ENCODE measurements at regions not wholly inside any gene's neighbourhood (a gene's known extent, or its start where the extent isn't known, plus 50 kb on each side); places are given as distances from the start of the nearest gene placed in this dataset.

DNA sequence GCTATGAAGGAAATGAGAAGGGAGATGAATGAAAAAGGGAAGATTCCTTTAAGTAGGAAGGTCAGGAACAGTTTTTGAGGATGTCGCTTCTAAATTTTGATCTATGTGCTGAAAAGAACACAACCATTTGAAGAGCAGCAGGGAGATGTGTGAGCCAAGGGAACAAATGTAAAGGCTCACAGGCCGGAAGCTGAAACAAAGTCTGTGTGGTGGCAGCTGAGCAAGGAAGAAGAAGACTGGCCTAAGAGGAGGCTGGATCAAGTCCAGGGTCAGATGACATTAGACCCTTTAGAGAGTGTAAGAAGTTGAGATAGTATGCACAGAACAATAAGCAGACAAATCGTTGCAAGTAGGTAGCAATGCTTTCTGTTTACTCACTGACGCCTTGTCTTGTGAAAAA, 1631.4 kb upstream of the TENM4 start:
- H3K27ac ChIP-seq (ENCODE audit: low read depth in 1 of 2, low read length in 2 of 2) = no peak overlapping the region

DNA sequence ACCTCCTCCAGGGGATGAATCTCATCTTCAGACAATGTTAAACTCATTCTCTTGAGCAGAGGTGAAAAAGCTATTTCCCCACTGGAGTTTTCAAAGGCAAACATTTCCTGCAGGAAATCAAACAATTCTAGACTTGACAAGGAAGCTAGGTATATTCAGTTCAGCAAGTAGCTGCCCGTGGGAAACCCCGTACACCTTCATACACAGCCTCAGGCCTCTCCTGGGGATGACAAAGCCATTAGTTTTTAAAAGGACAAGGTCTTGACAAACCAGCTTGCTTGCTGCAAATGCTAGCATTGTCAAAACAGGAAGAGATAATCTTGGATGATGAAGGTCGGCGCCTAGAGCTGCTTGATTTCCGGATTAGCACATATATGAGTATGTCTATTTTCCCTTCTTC, 1630.8 kb upstream of the TENM4 start:
- DNase-seq (ENCODE audit: low spot score) = no peak
- TF ChIP-seq NR2F2 (IDR thresholded peaks at IDR 0.05) (no peak), YY1 (IDR thresholded peaks at IDR 0.05) (no peak), RAD21 (IDR thresholded peaks at IDR 0.05) (no peak), FOXA2 (IDR thresholded peaks at IDR 0.05) (no peak), FOXA1 (IDR thresholded peaks at IDR 0.05) (no peak), RXRA (IDR thresholded peaks at IDR 0.05) (no peak), TAF1 (conservative IDR thresholded peaks at IDR 0.05) (no peak), JUND (IDR thresholded peaks at IDR 0.05) (no peak)
- TF ChIP-seq, protein P1, sequence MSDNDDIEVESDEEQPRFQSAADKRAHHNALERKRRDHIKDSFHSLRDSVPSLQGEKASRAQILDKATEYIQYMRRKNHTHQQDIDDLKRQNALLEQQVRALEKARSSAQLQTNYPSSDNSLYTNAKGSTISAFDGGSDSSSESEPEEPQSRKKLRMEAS (IDR thresholded peaks at IDR 0.05) = no peak
- TF ChIP-seq, protein P2, sequence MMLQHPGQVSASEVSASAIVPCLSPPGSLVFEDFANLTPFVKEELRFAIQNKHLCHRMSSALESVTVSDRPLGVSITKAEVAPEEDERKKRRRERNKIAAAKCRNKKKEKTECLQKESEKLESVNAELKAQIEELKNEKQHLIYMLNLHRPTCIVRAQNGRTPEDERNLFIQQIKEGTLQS (IDR thresholded peaks at IDR 0.05) = no peak
- no peaks in the 10 kb centered on the region for H3K36me3 ChIP-seq (ENCODE audit: control insufficient read depth in 4 of 4, insufficient read depth in 3 of 4, low read depth in 1 of 4, low read length in 3 of 4)
- no peak overlapping the region for H3K9ac ChIP-seq (ENCODE audit: low read depth in 1 of 2, low read length in 2 of 2)
- WGBS = 53% methylated on average over 5 of the region's 5 CpGs
- no peaks in the 10 kb centered on the region for H3K4me1 ChIP-seq (ENCODE audit: control insufficient read depth in 4 of 4, insufficient read depth in 4 of 4, low read length in 3 of 4)
- H3K9me3 ChIP-seq (ENCODE audit: control insufficient read depth in 4 of 4, low read length in 3 of 4) = no peaks in the 10 kb centered on the region
- no peaks in the 10 kb centered on the region for H3K27me3 ChIP-seq (ENCODE audit: control insufficient read depth in 4 of 4, insufficient read depth in 4 of 4, low read length in 3 of 4)
- no peak overlapping the region for H3K27ac ChIP-seq (ENCODE audit: low read depth in 1 of 2, low read length in 2 of 2)
- no peak overlapping the region for H3K4me3 ChIP-seq (ENCODE audit: low read depth in 1 of 3, low read length in 3 of 3)

More for the DNA sequence above, 1631.4 kb upstream of the TENM4 start:
- Histone ChIP-seq H3K4me1 (ENCODE audit: control insufficient read depth in 4 of 4, insufficient read depth in 4 of 4, low read length in 3 of 4) (no peaks in the 10 kb centered on the region), H3K27me3 (ENCODE audit: control insufficient read depth in 4 of 4, insufficient read depth in 4 of 4, low read length in 3 of 4) (no peaks in the 10 kb centered on the region), H3K36me3 (ENCODE audit: control insufficient read depth in 4 of 4, insufficient read depth in 3 of 4, low read depth in 1 of 4, low read length in 3 of 4) (no peaks in the 10 kb centered on the region), H3K4me3 (ENCODE audit: low read depth in 1 of 3, low read length in 3 of 3) (no peak overlapping the region), H3K9me3 (ENCODE audit: control insufficient read depth in 4 of 4, low read length in 3 of 4) (no peaks in the 10 kb centered on the region), H3K9ac (ENCODE audit: low read depth in 1 of 2, low read length in 2 of 2) (no peak overlapping the region)
- TF ChIP-seq FOXA1 (IDR thresholded peaks at IDR 0.05) = no peak
- TF ChIP-seq TAF1 (conservative IDR thresholded peaks at IDR 0.05) = no peak
- TF ChIP-seq, protein P3, sequence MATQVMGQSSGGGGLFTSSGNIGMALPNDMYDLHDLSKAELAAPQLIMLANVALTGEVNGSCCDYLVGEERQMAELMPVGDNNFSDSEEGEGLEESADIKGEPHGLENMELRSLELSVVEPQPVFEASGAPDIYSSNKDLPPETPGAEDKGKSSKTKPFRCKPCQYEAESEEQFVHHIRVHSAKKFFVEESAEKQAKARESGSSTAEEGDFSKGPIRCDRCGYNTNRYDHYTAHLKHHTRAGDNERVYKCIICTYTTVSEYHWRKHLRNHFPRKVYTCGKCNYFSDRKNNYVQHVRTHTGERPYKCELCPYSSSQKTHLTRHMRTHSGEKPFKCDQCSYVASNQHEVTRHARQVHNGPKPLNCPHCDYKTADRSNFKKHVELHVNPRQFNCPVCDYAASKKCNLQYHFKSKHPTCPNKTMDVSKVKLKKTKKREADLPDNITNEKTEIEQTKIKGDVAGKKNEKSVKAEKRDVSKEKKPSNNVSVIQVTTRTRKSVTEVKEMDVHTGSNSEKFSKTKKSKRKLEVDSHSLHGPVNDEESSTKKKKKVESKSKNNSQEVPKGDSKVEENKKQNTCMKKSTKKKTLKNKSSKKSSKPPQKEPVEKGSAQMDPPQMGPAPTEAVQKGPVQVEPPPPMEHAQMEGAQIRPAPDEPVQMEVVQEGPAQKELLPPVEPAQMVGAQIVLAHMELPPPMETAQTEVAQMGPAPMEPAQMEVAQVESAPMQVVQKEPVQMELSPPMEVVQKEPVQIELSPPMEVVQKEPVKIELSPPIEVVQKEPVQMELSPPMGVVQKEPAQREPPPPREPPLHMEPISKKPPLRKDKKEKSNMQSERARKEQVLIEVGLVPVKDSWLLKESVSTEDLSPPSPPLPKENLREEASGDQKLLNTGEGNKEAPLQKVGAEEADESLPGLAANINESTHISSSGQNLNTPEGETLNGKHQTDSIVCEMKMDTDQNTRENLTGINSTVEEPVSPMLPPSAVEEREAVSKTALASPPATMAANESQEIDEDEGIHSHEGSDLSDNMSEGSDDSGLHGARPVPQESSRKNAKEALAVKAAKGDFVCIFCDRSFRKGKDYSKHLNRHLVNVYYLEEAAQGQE (IDR thresholded peaks at IDR 0.05) = no peak
- no peak for TF ChIP-seq NR2F2 (IDR thresholded peaks at IDR 0.05)
- no peak for TF ChIP-seq GABPA (IDR thresholded peaks at IDR 0.05 in 1 of 2, conservative IDR thresholded peaks at IDR 0.05 in 1 of 2)
- TF ChIP-seq, protein P4, sequence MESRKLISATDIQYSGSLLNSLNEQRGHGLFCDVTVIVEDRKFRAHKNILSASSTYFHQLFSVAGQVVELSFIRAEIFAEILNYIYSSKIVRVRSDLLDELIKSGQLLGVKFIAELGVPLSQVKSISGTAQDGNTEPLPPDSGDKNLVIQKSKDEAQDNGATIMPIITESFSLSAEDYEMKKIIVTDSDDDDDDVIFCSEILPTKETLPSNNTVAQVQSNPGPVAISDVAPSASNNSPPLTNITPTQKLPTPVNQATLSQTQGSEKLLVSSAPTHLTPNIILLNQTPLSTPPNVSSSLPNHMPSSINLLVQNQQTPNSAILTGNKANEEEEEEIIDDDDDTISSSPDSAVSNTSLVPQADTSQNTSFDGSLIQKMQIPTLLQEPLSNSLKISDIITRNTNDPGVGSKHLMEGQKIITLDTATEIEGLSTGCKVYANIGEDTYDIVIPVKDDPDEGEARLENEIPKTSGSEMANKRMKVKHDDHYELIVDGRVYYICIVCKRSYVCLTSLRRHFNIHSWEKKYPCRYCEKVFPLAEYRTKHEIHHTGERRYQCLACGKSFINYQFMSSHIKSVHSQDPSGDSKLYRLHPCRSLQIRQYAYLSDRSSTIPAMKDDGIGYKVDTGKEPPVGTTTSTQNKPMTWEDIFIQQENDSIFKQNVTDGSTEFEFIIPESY (IDR thresholded peaks at IDR 0.05) = no peak
- TF ChIP-seq RXRA (IDR thresholded peaks at IDR 0.05) = no peak
- TF ChIP-seq, protein P2 (IDR thresholded peaks at IDR 0.05) = no peak
- TF ChIP-seq FOXA2 (IDR thresholded peaks at IDR 0.05) = no peak
- no peak for TF ChIP-seq SP1 (IDR thresholded peaks at IDR 0.05)
- TF ChIP-seq, protein P5, sequence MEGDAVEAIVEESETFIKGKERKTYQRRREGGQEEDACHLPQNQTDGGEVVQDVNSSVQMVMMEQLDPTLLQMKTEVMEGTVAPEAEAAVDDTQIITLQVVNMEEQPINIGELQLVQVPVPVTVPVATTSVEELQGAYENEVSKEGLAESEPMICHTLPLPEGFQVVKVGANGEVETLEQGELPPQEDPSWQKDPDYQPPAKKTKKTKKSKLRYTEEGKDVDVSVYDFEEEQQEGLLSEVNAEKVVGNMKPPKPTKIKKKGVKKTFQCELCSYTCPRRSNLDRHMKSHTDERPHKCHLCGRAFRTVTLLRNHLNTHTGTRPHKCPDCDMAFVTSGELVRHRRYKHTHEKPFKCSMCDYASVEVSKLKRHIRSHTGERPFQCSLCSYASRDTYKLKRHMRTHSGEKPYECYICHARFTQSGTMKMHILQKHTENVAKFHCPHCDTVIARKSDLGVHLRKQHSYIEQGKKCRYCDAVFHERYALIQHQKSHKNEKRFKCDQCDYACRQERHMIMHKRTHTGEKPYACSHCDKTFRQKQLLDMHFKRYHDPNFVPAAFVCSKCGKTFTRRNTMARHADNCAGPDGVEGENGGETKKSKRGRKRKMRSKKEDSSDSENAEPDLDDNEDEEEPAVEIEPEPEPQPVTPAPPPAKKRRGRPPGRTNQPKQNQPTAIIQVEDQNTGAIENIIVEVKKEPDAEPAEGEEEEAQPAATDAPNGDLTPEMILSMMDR (IDR thresholded peaks at IDR 0.05; ENCODE audit: low read depth, low read length, missing input control) = no peak
- no peak for TF ChIP-seq HNF4A (conservative IDR thresholded peaks at IDR 0.05)
- no peak for TF ChIP-seq YY1 (IDR thresholded peaks at IDR 0.05)
- TF ChIP-seq, protein P1 (IDR thresholded peaks at IDR 0.05) = no peak
- no peak for TF ChIP-seq RAD21 (IDR thresholded peaks at IDR 0.05)
- TF ChIP-seq HNF4G (IDR thresholded peaks at IDR 0.05) = no peak
- no peak for TF ChIP-seq JUND (IDR thresholded peaks at IDR 0.05)
- no peak for DNase-seq (ENCODE audit: low spot score)
- 59% methylated on average over 4 of the region's 4 CpGs for WGBS

All from liver (tissue), 8 donors.